ENCODE measurements at regions not wholly inside any gene's neighbourhood (a gene's known extent, or its start where the extent isn't known, plus 50 kb on each side); places are given as distances from the start of the nearest gene placed in this dataset.

GRCh38 chr16:65279576-65279975 lies 157.7 kb upstream of the CDH11 start:
- DNase-seq (ENCODE audit: low read depth), result no peak
- no peak overlapping the region for H3K4me3 ChIP-seq (ENCODE audit: low read depth, low read length)
- TF ChIP-seq CTCF (IDR thresholded peaks at IDR 0.05; ENCODE audit: insufficient read depth, low read depth, low read length), result no peak

- DNase-seq (ENCODE audit: low read depth), result no peak
- H3K4me3 ChIP-seq (ENCODE audit: low read depth, low read length), result no peak overlapping the region
- TF ChIP-seq CTCF (IDR thresholded peaks at IDR 0.05; ENCODE audit: insufficient read depth, low read depth, low read length), result no peak
These were observed 157.0 kb upstream of the CDH11 start for GRCh38 chr16:65278874-65279273.

- no peak for TF ChIP-seq CTCF (IDR thresholded peaks at IDR 0.05; ENCODE audit: insufficient read depth, low read depth, low read length)
- DNase-seq (ENCODE audit: low read depth), result no peak
- no peak overlapping the region for H3K4me3 ChIP-seq (ENCODE audit: low read depth, low read length)
These were observed 152.7 kb upstream of the CDH11 start for GRCh38 chr16:65274566-65274965.

GRCh38 chr16:65272699-65273414 lies 151.0 kb upstream of the CDH11 start:
- DNase-seq (ENCODE audit: low read depth), result no peak
- H3K4me3 ChIP-seq (ENCODE audit: low read depth, low read length), result no peak overlapping the region
- no peak for TF ChIP-seq CTCF (IDR thresholded peaks at IDR 0.05; ENCODE audit: insufficient read depth, low read depth, low read length)

- H3K4me3 ChIP-seq (ENCODE audit: low read depth, low read length), result no peak overlapping the region
- DNase-seq (ENCODE audit: low read depth), result no peak
- TF ChIP-seq CTCF (IDR thresholded peaks at IDR 0.05; ENCODE audit: insufficient read depth, low read depth, low read length), result no peak
These were observed 150.1 kb upstream of the CDH11 start for GRCh38 chr16:65271996-65272395.

- DNase-seq (ENCODE audit: low read depth), result no peak
- no peak for TF ChIP-seq CTCF (IDR thresholded peaks at IDR 0.05; ENCODE audit: insufficient read depth, low read depth, low read length)
These were observed 146.5 kb upstream of the CDH11 start for GRCh38 chr16:65268331-65268730.

GRCh38 chr16:65263896-65264295 lies 142.0 kb upstream of the CDH11 start:
- no peak for DNase-seq (ENCODE audit: low read depth)
- TF ChIP-seq CTCF (IDR thresholded peaks at IDR 0.05; ENCODE audit: insufficient read depth, low read depth, low read length), result no peak
- no peak overlapping the region for H3K4me3 ChIP-seq (ENCODE audit: low read depth, low read length)

More at GRCh38 chr16:65268331-65268730, 146.5 kb upstream of the CDH11 start:
- H3K4me3 ChIP-seq (ENCODE audit: low read depth, low read length), result no peak overlapping the region

Measured in fibroblast of villous mesenchyme (primary cell).